NCI-H526 treated with DMSO at 0.1 percent for 48 hours (cell line): ENCODE measurements at regions not wholly inside any gene's neighbourhood (a gene's known extent, or its start where the extent isn't known, plus 50 kb on each side); places are given as distances from the start of the nearest gene placed in this dataset.
A peak's percentile ranks its signal among the peaks of the same experiment; 100 is the strongest.

ENCODE experiments used
- DNase-seq: peaks from one replicate; lab custom pipeline; 2025; lab: John Stamatoyannopoulos, UW

DNA sequence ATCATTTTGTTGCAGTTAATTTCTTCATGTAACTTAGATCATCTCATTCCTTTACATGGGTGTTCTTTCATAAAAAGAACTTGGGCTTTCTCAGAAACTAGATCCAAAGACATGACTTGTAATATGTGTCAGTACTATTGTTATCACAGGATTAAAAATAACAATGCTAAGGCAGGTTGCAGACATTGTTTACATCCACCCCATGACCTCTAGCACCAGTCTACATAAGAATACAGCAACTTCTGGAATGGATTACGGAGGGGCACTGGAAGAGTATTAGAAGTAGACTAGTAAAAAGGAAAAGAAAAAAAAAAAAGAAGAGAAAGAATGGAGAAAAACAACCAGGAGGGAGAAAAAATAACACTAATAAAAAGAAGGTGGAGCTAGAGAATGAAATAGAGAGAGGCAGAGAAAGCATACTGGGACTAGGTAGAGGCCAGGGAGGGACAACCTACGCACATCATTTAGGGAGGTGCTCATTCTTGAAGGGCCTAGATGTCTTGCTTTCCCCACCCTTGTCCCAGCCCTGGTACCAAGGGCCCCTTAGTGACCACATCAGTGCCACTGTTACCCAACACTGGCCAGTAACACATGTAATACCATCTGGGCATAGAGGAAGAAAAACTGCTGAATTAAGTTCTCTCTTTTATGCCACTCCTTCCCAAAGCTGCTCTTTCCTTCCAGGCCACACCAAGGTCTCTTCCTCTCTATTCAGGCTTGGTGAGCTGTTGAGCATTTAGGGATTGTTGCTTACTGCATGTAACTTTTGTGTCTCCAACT lies 70.6 kb upstream of the KLF7 start:
- DNase-seq, result no peak

DNA sequence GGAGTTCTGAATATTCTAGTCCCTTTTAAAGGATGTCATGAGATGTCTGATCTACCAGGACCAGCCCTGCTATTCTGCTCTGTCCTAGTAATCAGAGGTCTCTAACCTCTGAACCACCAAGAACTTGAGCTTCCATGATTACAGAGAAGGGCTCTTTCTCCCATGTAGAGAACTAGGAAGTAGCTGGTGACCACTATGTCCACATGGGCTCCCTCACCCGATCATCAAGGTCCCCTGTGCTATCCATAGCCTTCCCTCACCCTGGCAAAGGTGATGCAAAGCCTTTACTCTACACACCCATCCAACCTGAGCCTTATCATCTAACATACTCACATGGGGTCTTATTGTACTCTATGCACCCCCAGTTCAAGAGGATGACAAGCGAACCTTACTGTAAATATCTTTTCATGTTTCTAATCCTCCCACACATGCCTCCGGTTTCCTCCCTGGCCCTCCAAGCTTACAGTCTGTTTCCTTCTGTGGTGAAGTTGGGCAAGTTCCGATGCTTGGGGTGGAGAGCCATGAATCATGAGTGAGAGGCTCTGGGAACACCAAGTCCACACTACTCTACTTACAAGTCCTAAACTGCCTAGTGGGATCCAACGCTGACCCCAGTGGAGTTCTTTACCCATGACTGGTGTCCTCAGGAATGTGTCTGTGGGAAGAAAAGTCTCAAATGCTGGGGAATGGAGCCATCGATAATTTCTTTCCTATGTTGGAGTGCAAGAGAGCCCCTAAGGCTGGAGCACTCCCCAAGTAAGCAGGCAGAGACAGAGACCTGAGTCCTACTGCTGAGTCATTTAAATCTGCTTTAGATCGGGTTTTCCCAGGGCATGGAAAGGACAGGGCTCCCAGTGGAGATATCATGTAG lies 73.3 kb upstream of the KLF7 start:
- no peak for DNase-seq

GRCh38 chr2:207239754-207240494 lies 74.2 kb upstream of the KLF7 start:
- peak; percentile 78 for DNase-seq

GRCh38 chr2:207240649-207241048 lies 74.9 kb upstream of the KLF7 start:
- DNase-seq, result no peak

DNA sequence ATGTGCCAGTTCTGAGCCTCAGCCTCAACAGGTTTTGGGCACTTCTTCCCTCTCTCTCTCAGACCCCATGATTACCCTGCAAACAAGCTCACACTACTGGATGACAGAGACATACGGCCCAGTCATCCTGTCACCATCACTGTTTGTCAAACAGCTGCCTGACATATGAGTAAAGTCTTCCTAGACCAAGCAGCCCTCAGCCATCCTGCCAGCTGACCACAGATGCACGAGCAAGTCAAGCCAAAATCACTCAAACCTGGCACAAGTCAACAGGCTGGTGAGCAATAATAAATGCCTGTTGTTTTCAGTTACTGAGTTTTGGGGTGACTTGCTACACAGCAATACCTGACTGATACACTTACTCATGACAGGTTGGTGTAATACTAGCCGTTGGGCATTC lies 75.5 kb upstream of the KLF7 start:
- no peak for DNase-seq

- DNase-seq, result no peak
Observed at GRCh38 chr2:207243601-207244000, 77.9 kb upstream of the KLF7 start.

- peak; percentile 95 for DNase-seq
Observed at GRCh38 chr2:207244971-207245925, 79.5 kb upstream of the KLF7 start.

GRCh38 chr2:207248702-207249377 lies 83.1 kb upstream of the KLF7 start:
- DNase-seq, result no peak

DNA sequence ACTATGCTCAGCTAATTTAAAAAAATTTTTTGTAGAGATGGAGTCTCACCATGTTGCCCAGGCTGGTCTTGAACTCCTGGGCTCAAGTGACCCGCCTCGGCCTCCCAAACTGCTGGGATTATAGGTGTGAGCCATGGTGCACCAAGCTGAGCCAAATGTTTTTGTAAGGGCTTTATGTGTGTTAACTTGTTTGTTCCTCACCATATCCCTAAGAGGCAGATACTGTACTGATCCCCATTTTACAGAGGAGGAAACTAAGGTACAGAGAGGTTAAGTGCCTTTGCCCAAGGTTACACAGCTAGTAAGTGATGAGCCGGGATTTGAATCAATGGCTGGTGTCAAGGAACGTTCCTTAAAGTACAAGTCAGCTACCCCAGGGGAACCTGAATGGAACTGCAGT lies 85.3 kb upstream of the KLF7 start:
- no peak for DNase-seq

DNA sequence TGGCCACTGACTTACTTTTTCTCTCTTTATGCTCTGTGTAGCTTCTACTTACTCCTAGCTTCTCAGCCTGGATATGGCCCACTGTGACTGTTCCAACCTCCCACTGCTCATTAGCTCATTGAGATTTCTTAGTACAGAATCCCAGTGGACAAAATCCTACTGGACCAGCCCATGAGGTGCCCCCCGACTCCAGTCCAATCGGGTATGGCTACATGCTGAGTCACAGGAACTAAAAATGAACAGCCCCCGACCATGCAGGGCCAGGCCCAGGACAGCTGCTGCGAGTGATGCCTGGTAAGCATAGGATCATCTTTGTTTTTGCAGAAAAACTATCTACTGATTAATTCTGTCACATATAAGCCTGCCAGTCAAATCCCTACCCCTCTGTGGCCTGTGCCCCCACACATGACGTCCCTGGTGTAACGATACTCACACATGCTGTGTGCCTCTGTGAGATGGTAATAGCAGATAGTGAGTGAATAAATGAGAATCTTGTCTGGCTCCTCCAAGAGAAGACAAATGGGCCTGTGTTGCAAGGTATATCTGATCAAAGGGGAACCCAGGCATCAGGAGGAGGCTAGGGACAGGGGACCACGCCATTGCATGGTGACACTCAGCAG lies 85.9 kb upstream of the KLF7 start:
- DNase-seq, result no peak

DNA sequence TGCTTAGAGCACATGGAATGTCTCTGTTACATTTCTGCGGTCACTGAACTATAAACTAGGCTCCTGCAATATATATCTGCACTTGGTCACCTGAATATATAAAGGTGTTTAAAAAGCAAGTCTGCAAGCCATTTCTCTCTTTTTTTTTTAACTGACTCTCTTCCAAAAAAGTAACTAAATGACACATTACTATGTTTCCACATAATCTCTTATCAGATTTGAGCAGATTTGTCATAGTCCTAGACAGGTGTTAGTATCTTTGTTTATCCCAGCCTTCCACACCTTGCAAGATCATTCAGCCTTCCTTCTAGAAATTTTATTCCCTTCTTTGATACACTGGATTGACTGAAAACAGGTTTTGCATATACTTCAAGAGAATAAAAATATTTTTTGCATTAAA lies 86.7 kb upstream of the KLF7 start:
- DNase-seq, result no peak

GRCh38 chr2:207252979-207253645 lies 87.4 kb upstream of the KLF7 start:
- DNase-seq, result no peak

GRCh38 chr2:207253666-207254345 lies 88.1 kb upstream of the KLF7 start:
- no peak for DNase-seq

DNA sequence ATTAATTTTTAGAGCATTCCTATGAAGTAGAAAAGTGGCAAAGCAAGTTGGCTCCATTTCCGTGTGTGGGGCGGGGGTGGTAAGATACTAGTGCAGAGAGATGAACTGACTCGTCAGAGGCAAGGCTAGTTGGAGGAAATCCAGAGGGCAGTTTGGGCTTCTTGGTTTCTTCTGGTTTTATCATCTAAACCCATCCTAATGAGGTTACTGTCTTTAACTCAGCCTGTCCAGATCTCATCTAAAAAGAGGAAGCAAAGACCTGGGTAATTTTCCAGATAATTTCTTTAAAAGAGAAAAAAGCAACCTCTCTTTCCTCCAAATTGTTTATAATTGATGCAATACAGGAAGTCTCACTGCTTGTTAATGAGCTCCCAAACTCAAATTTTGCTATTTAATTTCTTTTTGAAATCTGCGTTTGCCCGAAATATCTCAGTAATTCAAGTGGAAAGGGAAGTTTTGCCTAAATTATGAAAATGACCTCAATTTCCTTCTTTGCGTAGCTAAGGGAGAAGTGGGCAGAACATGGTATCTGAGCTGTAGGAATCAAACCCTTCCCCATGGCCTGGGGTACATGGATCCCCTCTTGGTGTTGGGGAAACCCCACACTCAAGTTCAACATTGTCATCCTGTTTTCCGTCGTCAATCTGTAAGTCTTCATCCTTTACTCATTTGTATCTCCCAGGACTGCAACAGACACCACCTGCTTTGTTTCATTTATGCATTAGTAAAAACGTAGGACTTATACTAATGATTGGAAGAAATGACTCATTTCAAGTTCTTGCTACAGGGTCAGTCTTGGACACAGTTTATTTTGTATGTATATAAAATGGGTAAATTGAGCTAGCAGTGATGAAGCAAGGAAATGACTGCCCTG lies 89.1 kb upstream of the KLF7 start:
- no peak for DNase-seq

DNA sequence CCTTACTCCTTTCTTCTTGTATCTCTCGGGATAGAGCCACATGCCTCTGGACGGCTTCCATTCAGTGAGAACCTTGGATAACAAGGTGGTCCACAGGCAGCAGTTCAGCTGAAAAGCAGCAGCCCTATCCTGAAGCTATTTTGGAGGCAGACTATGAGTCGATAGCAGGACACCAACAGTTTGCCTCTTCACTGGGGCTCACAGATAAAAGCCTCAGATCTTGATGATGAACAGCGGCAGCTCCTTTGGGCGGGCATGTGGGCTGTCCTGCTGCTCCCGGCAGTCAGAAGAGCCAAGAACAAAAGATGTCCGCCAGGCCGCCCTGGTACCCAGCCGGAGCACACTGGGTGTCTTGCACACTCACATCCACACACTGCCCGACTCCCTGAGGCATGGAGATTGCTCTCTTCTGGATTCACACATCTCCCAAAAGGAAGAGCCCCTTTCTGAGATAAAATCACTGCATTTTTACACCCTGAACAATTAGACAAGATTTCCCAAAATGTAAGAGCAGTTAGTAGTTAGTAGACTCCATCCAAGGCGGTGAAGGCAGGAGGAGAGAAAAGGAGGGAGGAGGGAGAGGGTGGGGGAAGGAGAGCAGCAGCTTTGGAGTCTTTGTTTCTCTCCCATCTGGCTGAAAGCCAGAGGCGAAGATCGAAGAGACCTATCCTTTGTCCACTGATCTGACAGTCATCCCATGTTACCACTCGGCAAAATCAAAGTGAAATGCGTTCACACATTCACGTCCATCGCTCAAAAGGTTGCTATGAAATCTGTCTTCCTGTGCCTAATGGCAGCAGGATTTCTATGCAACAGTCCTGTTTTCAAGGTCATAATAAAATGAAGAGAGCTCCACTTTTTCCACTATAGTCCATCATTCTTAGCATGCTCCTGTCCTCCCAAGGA lies 90.1 kb upstream of the KLF7 start:
- no peak for DNase-seq

- DNase-seq, result peak; percentile 44
Observed at GRCh38 chr2:207256476-207257207, 90.9 kb upstream of the KLF7 start.
